ENCODE measurements at regions not wholly inside any gene's neighbourhood (a gene's known extent, or its start where the extent isn't known, plus 50 kb on each side); places are given as distances from the start of the nearest gene placed in this dataset.
"Not testable (repeated sequence)": the region's sequence is repeated elsewhere in the genome, so short reads cannot be mapped to it uniquely, and the experiment has no call there.

DNA sequence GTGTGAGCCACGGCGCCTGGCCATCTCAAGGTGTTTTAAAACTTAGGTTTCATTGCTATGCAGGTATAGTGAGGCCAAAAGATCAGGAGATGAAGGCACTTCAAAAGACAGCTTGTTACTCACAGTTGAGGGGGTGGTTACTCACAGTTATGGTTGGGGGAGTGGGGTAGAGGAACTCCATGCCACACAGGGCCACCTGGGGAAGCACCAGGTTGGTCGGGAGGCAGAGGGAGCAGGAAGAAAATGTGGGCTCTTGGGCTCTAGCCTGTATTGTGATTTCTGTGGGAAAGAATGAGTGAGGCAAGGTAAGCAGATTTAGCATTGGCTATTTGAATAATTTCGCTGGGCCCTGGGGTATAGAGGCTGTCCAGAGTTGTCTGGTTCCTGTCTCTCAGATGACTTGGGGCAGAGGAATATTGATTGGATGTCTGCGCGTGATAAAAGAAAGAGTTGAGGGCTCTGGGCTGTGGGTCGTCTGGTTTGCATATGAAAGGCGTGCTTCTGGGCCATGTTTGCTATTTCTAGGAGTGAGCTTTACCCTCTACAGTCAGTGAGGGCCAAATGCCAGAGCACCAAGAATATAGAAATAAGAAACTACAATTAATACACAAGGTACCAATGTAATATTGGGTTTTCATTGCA, 226.1 kb upstream of the FAM240B start:
- H2AFZ ChIP-seq (ENCODE audit: insufficient read depth, low read length, poor library complexity); H2BK5ac ChIP-seq (ENCODE audit: low read depth, low read length, poor library complexity); H4K8ac ChIP-seq (ENCODE audit: low read depth, low read length); H3K4me1 ChIP-seq (ENCODE audit: control insufficient read depth in 1 of 2, insufficient read depth in 2 of 2, low read length in 2 of 2); H3K14ac ChIP-seq (ENCODE audit: low read length); H3K9ac ChIP-seq (ENCODE audit: low read length); H4K91ac ChIP-seq (ENCODE audit: low read depth, low read length); H3K79me2 ChIP-seq (ENCODE audit: control insufficient read depth, insufficient read depth, low read length, poor library complexity); H3K4me2 ChIP-seq (ENCODE audit: low read length); H3K79me1 ChIP-seq (ENCODE audit: low read length); H3K4me3 ChIP-seq (ENCODE audit: low read depth, low read length); H2BK12ac ChIP-seq (ENCODE audit: low read length); H3K4ac ChIP-seq (ENCODE audit: low read depth, low read length); H3K27me3 ChIP-seq (ENCODE audit: insufficient read depth, low read length); H3K27ac ChIP-seq (ENCODE audit: low read depth, low read length); H2BK120ac ChIP-seq (ENCODE audit: insufficient read depth, low read length, poor library complexity); H2AK5ac ChIP-seq (ENCODE audit: low read length); H3K18ac ChIP-seq (ENCODE audit: low read length); DNase-seq; H3K23ac ChIP-seq (ENCODE audit: low read length); H3K9me3 ChIP-seq (ENCODE audit: insufficient read depth, low read depth, low read length); H4K12ac ChIP-seq (ENCODE audit: low read depth, low read length); H3K36me3 ChIP-seq (ENCODE audit: control insufficient read depth in 1 of 2, insufficient read depth in 2 of 2, low read length in 2 of 2): not testable (repeated sequence)
- no CpG with 5 or more reads among the region's 8 CpGs for WGBS (ENCODE audit: extremely low coverage, insufficient coverage, insufficient read length)

GRCh38 chr9:38944881-38945449, 225.0 kb upstream of the FAM240B start:
- H4K91ac ChIP-seq (ENCODE audit: low read depth, low read length); H3K4ac ChIP-seq (ENCODE audit: low read depth, low read length); H2BK12ac ChIP-seq (ENCODE audit: low read length); H3K23ac ChIP-seq (ENCODE audit: low read length); H3K4me3 ChIP-seq (ENCODE audit: low read depth, low read length); H4K12ac ChIP-seq (ENCODE audit: low read depth, low read length); H2BK5ac ChIP-seq (ENCODE audit: low read depth, low read length, poor library complexity); H3K36me3 ChIP-seq (ENCODE audit: control insufficient read depth in 1 of 2, insufficient read depth in 2 of 2, low read length in 2 of 2); H3K4me2 ChIP-seq (ENCODE audit: low read length); H3K27ac ChIP-seq (ENCODE audit: low read depth, low read length); DNase-seq; H2BK120ac ChIP-seq (ENCODE audit: insufficient read depth, low read length, poor library complexity); H3K79me2 ChIP-seq (ENCODE audit: control insufficient read depth, insufficient read depth, low read length, poor library complexity); H3K79me1 ChIP-seq (ENCODE audit: low read length); H3K14ac ChIP-seq (ENCODE audit: low read length); H3K27me3 ChIP-seq (ENCODE audit: insufficient read depth, low read length); H3K18ac ChIP-seq (ENCODE audit: low read length); H3K9me3 ChIP-seq (ENCODE audit: insufficient read depth, low read depth, low read length); H3K4me1 ChIP-seq (ENCODE audit: control insufficient read depth in 1 of 2, insufficient read depth in 2 of 2, low read length in 2 of 2); H2AK5ac ChIP-seq (ENCODE audit: low read length); H3K9ac ChIP-seq (ENCODE audit: low read length); H2AFZ ChIP-seq (ENCODE audit: insufficient read depth, low read length, poor library complexity); H4K8ac ChIP-seq (ENCODE audit: low read depth, low read length): not testable (repeated sequence)
- no CpG with 5 or more reads among the region's 4 CpGs for WGBS (ENCODE audit: extremely low coverage, insufficient coverage, insufficient read length)

- H3K36me3 ChIP-seq (ENCODE audit: control insufficient read depth in 1 of 2, insufficient read depth in 2 of 2, low read length in 2 of 2); H3K79me1 ChIP-seq (ENCODE audit: low read length); H4K91ac ChIP-seq (ENCODE audit: low read depth, low read length); H3K27me3 ChIP-seq (ENCODE audit: insufficient read depth, low read length); H3K18ac ChIP-seq (ENCODE audit: low read length); DNase-seq; H3K79me2 ChIP-seq (ENCODE audit: control insufficient read depth, insufficient read depth, low read length, poor library complexity); H3K4ac ChIP-seq (ENCODE audit: low read depth, low read length); H4K12ac ChIP-seq (ENCODE audit: low read depth, low read length); H2BK12ac ChIP-seq (ENCODE audit: low read length); H3K23ac ChIP-seq (ENCODE audit: low read length); H2AK5ac ChIP-seq (ENCODE audit: low read length); H2AFZ ChIP-seq (ENCODE audit: insufficient read depth, low read length, poor library complexity); H2BK120ac ChIP-seq (ENCODE audit: insufficient read depth, low read length, poor library complexity); H3K4me2 ChIP-seq (ENCODE audit: low read length); H2BK5ac ChIP-seq (ENCODE audit: low read depth, low read length, poor library complexity); H3K4me3 ChIP-seq (ENCODE audit: low read depth, low read length); H3K14ac ChIP-seq (ENCODE audit: low read length); H3K27ac ChIP-seq (ENCODE audit: low read depth, low read length); H3K9ac ChIP-seq (ENCODE audit: low read length); H3K4me1 ChIP-seq (ENCODE audit: control insufficient read depth in 1 of 2, insufficient read depth in 2 of 2, low read length in 2 of 2); H4K8ac ChIP-seq (ENCODE audit: low read depth, low read length); H3K9me3 ChIP-seq (ENCODE audit: insufficient read depth, low read depth, low read length): not testable (repeated sequence)
- no CpG with 5 or more reads among the region's 9 CpGs for WGBS (ENCODE audit: extremely low coverage, insufficient coverage, insufficient read length)
Observed at GRCh38 chr9:38940501-38940900, 220.6 kb upstream of the FAM240B start.

- H3K4ac ChIP-seq (ENCODE audit: low read depth, low read length); H2BK5ac ChIP-seq (ENCODE audit: low read depth, low read length, poor library complexity); H3K9me3 ChIP-seq (ENCODE audit: insufficient read depth, low read depth, low read length); H3K4me1 ChIP-seq (ENCODE audit: control insufficient read depth in 1 of 2, insufficient read depth in 2 of 2, low read length in 2 of 2); H3K18ac ChIP-seq (ENCODE audit: low read length); H3K27me3 ChIP-seq (ENCODE audit: insufficient read depth, low read length); DNase-seq; H2AFZ ChIP-seq (ENCODE audit: insufficient read depth, low read length, poor library complexity); H2BK12ac ChIP-seq (ENCODE audit: low read length); H4K8ac ChIP-seq (ENCODE audit: low read depth, low read length); H3K4me2 ChIP-seq (ENCODE audit: low read length); H4K12ac ChIP-seq (ENCODE audit: low read depth, low read length); H3K4me3 ChIP-seq (ENCODE audit: low read depth, low read length); H3K23ac ChIP-seq (ENCODE audit: low read length); H3K9ac ChIP-seq (ENCODE audit: low read length); H3K27ac ChIP-seq (ENCODE audit: low read depth, low read length); H3K79me2 ChIP-seq (ENCODE audit: control insufficient read depth, insufficient read depth, low read length, poor library complexity); H2AK5ac ChIP-seq (ENCODE audit: low read length); H3K14ac ChIP-seq (ENCODE audit: low read length); H2BK120ac ChIP-seq (ENCODE audit: insufficient read depth, low read length, poor library complexity); H3K79me1 ChIP-seq (ENCODE audit: low read length); H4K91ac ChIP-seq (ENCODE audit: low read depth, low read length); H3K36me3 ChIP-seq (ENCODE audit: control insufficient read depth in 1 of 2, insufficient read depth in 2 of 2, low read length in 2 of 2): not testable (repeated sequence)
- no CpG with 5 or more reads among the region's 4 CpGs for WGBS (ENCODE audit: extremely low coverage, insufficient coverage, insufficient read length)
Observed at GRCh38 chr9:38938637-38939036, 218.7 kb upstream of the FAM240B start.
